IPS-15b (cell line): ENCODE measurements at regions not wholly inside any gene's neighbourhood (a gene's known extent, or its start where the extent isn't known, plus 50 kb on each side); places are given as distances from the start of the nearest gene placed in this dataset.
"Not testable (repeated sequence)": the region's sequence is repeated elsewhere in the genome, so short reads cannot be mapped to it uniquely, and the experiment has no call there.

Source experiments
- H3K27me3 ChIP-seq: one replicate; pipeline ENCODE4 v1.6.1; 2013; ENCODE audit warnings: low read length; ENCODE audit not compliant: control insufficient read depth, insufficient read depth
- H3K36me3 ChIP-seq: one replicate; pipeline ENCODE4 v1.6.1; 2013; ENCODE audit warnings: low read length; ENCODE audit not compliant: control insufficient read depth, insufficient read depth
- H3K4me1 ChIP-seq: one replicate; pipeline ENCODE4 v1.6.1; 2013; ENCODE audit warnings: mild to moderate bottlenecking, low read length; ENCODE audit not compliant: control insufficient read depth, insufficient read depth
- H3K4me3 ChIP-seq: one replicate; pipeline ENCODE4 v1.5.1; 2013; ENCODE audit warnings: low read depth, low read length
- H3K9ac ChIP-seq: one replicate; pipeline ENCODE4 v1.6.1; 2013; ENCODE audit warnings: low read depth, mild to moderate bottlenecking, low read length
- H3K9me3 ChIP-seq: one replicate; pipeline ENCODE4 v1.6.1; 2013; ENCODE audit warnings: mild to moderate bottlenecking, low read length; ENCODE audit not compliant: control insufficient read depth, insufficient read depth

DNA sequence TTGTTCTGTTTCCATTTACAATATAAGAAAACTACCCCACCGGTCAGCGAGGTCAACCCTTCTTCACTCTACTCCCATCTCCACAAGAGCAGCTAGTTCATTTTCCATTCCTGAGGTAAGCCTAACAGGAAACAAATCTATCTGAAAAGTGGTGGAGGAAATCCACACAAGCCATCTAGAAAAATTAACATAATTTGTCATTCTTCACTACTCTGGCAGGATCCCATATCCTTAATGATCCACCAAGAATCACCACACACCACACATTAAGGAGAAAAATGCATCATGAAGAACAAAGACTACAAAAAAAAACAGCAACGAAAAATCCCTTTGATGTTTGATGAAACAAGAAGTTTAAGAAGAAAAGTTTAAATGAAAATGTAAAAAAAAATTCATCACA lies 1771.0 kb downstream of the EFNA5 start:
- Histone ChIP-seq H3K9me3 (no peaks in the 10 kb centered on the region), H3K36me3 (no peaks in the 10 kb centered on the region), H3K4me3 (no peak overlapping the region), H3K9ac (no peak overlapping the region), H3K27me3 (no peaks in the 10 kb centered on the region), H3K4me1 (no peaks in the 10 kb centered on the region)

- no peaks in the 10 kb centered on the region for H3K4me1 ChIP-seq
- H3K9ac ChIP-seq: no peak overlapping the region
- no peak overlapping the region for H3K4me3 ChIP-seq
- no peaks in the 10 kb centered on the region for H3K36me3 ChIP-seq
- no peaks in the 10 kb centered on the region for H3K9me3 ChIP-seq
- H3K27me3 ChIP-seq: no peaks in the 10 kb centered on the region
These were observed 1772.6 kb downstream of the EFNA5 start for GRCh38 chr5:105898183-105898582.

DNA sequence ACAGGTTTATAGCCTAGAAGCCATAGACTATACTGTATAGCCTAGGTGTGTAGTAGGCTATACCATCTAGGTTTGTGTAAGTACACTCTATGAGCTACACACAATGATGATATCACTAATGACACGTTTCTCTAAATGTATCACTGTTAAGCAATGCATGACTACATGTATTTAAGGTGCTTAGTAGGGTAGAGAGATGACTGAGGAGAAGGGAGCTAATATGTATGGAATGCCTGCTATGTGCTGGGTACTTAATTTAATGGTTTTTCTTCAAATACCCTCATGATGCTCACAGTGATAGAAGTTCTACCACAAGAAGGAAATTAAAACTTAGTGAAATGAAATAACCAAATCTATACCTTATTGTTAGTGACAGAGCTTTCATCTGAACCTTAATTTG lies 1785.5 kb downstream of the EFNA5 start:
- no peaks in the 10 kb centered on the region for H3K36me3 ChIP-seq
- no peaks in the 10 kb centered on the region for H3K27me3 ChIP-seq
- no peaks in the 10 kb centered on the region for H3K4me1 ChIP-seq
- H3K9me3 ChIP-seq: no peaks in the 10 kb centered on the region
- H3K9ac ChIP-seq: no peak overlapping the region
- H3K4me3 ChIP-seq: no peak overlapping the region

- no peaks in the 10 kb centered on the region for H3K36me3 ChIP-seq
- no peaks in the 10 kb centered on the region for H3K27me3 ChIP-seq
- H3K4me3 ChIP-seq: no peak overlapping the region
- no peaks in the 10 kb centered on the region for H3K4me1 ChIP-seq
- no peak overlapping the region for H3K9ac ChIP-seq
- H3K9me3 ChIP-seq: no peaks in the 10 kb centered on the region
These were observed 1787.7 kb downstream of the EFNA5 start for GRCh38 chr5:105882956-105883481.

GRCh38 chr5:105878402-105878801 lies 1792.3 kb downstream of the EFNA5 start:
- no peak overlapping the region for H3K4me3 ChIP-seq
- peaks cover 2% of the 10 kb centered on the region for H3K4me1 ChIP-seq
- H3K9ac ChIP-seq: no peak overlapping the region
- no peaks in the 10 kb centered on the region for H3K36me3 ChIP-seq
- no peaks in the 10 kb centered on the region for H3K9me3 ChIP-seq
- H3K27me3 ChIP-seq: no peaks in the 10 kb centered on the region

DNA sequence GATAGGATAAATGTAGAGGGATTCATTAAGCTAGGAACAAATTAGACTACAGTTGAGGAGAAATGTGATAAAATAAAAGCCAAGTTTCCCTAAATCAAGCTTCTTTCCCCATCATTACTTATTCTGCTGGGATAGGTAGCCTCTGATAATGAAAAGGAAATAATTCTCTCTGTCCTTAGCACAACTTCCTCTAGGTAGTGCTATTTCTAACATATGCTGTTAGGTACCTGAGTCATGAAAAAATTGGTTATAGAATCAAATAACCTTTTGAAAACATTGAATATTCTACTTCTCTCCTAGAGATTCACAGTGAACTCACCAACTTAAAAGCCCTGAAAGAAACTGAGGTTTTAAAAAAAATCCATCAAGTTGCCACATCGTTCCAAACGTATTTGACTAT lies 1793.1 kb downstream of the EFNA5 start:
- no peak overlapping the region for H3K9ac ChIP-seq
- H3K27me3 ChIP-seq: no peaks in the 10 kb centered on the region
- peaks cover 2% of the 10 kb centered on the region for H3K4me1 ChIP-seq
- no peaks in the 10 kb centered on the region for H3K36me3 ChIP-seq
- H3K9me3 ChIP-seq: no peaks in the 10 kb centered on the region
- no peak overlapping the region for H3K4me3 ChIP-seq

GRCh38 chr5:105874316-105874715 lies 1796.4 kb downstream of the EFNA5 start:
- H3K4me3 ChIP-seq: no peak overlapping the region
- H3K36me3 ChIP-seq: no peaks in the 10 kb centered on the region
- peaks cover 2% of the 10 kb centered on the region for H3K4me1 ChIP-seq
- no peaks in the 10 kb centered on the region for H3K9me3 ChIP-seq
- H3K27me3 ChIP-seq: no peaks in the 10 kb centered on the region
- no peak overlapping the region for H3K9ac ChIP-seq

DNA sequence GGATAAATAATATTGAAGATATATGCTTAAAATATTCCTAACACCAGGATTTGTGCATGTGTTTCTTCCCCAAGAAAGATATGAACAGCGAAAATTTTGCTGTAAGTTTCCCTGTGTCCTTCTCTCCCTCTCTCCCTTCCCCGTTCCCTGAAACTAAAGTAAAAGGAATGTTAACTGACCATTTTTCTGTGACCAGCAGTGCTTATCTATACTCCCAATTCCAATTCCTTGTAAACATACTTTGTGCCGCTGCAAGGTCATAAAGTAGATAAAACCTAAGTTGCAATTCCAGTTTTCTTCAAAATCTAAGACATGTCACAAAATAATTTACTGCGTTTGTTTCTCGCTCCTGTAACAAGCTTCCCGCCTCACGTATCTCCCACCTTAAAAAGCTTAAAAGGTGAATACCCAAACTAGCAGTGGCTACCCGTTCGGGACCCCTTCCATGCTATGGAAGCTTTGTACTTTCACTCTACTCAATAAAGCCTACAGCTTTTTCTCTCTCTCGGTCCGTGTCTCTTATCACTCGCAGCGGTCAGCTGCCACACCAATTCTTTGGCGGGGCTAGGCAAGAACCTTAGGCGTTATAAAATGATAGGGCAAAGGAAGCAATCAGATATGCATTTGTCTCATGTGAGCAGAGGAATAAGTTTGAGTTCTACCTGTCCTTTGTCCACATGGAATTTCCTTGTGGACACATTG lies 1798.0 kb downstream of the EFNA5 start:
- Histone ChIP-seq H3K9ac (no peak overlapping the region), H3K9me3 (no peaks in the 10 kb centered on the region), H3K36me3 (no peaks in the 10 kb centered on the region), H3K4me1 (peaks cover 2% of the 10 kb centered on the region), H3K27me3 (no peaks in the 10 kb centered on the region), H3K4me3 (no peak overlapping the region)

GRCh38 chr5:105868038-105868780 lies 1802.5 kb downstream of the EFNA5 start:
- Histone ChIP-seq H3K27me3 (no peaks in the 10 kb centered on the region), H3K4me3 (no peak overlapping the region), H3K4me1 (no peaks in the 10 kb centered on the region), H3K9ac (no peak overlapping the region), H3K9me3 (no peaks in the 10 kb centered on the region), H3K36me3 (no peaks in the 10 kb centered on the region)

DNA sequence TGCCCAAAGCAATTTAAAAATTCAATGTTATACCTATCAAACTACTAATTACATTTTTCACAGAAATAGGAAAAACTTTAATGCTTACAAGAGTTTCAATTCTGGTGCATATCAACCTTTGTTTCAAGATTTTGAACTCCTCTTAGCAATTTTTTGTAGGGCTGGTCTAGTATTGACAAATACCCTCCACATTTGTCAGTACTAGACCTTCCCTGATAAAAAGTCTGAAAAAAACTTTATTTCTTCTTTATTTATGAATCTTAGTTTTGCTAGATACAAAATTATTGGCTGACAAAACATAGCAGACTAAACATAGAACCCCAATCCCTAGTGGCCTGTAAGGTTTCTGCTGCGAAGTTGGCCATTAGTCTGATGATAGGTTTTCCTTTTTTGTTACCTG lies 1804.9 kb downstream of the EFNA5 start:
- no peaks in the 10 kb centered on the region for H3K27me3 ChIP-seq
- H3K9ac ChIP-seq: no peak overlapping the region
- H3K4me1 ChIP-seq: no peaks in the 10 kb centered on the region
- no peak overlapping the region for H3K4me3 ChIP-seq
- H3K9me3 ChIP-seq: no peaks in the 10 kb centered on the region
- H3K36me3 ChIP-seq: no peaks in the 10 kb centered on the region

DNA sequence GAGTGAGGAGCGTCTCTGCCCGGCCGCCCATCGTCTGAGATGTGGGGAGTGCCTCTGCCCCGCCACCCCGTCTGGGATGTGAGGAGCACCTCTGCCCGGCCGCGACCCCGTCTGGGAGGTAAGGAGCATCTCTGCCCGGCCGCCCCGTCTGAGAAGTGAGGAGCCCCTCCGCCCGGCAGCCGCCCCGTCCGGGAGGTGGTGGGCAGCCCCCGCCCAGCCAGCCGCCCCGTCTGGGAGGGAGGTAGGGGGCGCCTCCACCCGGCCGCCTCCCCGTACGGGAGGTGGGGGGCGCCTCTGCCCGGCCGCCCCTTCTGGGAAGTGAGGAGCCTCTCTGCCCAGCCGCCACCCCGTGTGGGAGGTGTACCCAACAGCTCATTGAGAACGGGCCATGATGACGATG lies 1811.4 kb downstream of the EFNA5 start:
- not testable (repeated sequence) for H3K9me3 ChIP-seq, H3K36me3 ChIP-seq, H3K27me3 ChIP-seq, H3K9ac ChIP-seq, H3K4me3 ChIP-seq, H3K4me1 ChIP-seq

DNA sequence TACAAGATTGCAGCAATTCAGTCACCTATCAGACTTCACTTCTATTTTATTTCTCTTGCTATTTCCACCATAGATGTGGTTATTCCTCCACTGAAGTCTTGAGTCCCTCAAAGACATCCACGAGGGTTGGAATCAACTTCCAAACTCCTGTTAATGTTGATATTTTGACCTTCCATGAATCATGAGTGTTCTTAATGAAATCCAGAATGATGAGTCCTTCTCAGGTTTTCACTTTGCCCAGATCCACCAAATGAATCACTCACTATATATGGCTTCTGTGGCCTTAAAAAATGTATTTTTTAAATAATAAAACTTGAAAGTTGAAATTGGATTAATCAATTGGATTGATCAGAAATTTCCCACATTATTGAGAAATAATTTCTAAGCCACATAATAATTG lies 1821.0 kb downstream of the EFNA5 start:
- Histone ChIP-seq H3K9ac (no peak overlapping the region), H3K4me1 (no peaks in the 10 kb centered on the region), H3K9me3 (no peaks in the 10 kb centered on the region), H3K27me3 (no peaks in the 10 kb centered on the region), H3K36me3 (no peaks in the 10 kb centered on the region), H3K4me3 (no peak overlapping the region)
